Neural crest cell (in vitro differentiated cells): ENCODE measurements at regions not wholly inside any gene's neighbourhood (a gene's known extent, or its start where the extent isn't known, plus 50 kb on each side); places are given as distances from the start of the nearest gene placed in this dataset.

ENCODE experiments used
- DNase-seq: peaks from one replicate; pipeline ENCODE4 v3.0.0; 2021; ENCODE audit warnings: low read depth, mixed read lengths, low spot score
- H3K27ac Mint-ChIP-seq: one replicate; pipeline ENCODE4 v1.8.0; 2021; ENCODE audit warnings: mild to moderate bottlenecking, mixed read lengths; ENCODE audit not compliant: unreplicated experiment
- H3K27me3 Mint-ChIP-seq: 2 replicates; pipeline ENCODE4 v1.8.0; 2021; ENCODE audit warnings: low read depth, mild to moderate bottlenecking, mixed read lengths
- H3K36me3 Mint-ChIP-seq: 2 replicates; pipeline ENCODE4 v1.8.0; 2021; ENCODE audit warnings: low read depth, mild to moderate bottlenecking, mixed read lengths
- H3K4me1 Mint-ChIP-seq: 2 replicates; pipeline ENCODE4 v1.8.0; 2021; ENCODE audit warnings: mixed read lengths
- H3K4me3 Mint-ChIP-seq: one replicate; pipeline ENCODE4 v1.8.0; 2021; ENCODE audit warnings: mild to moderate bottlenecking, mixed read lengths
- H3K9me3 Mint-ChIP-seq: 2 replicates; pipeline ENCODE4 v1.8.0; 2021; ENCODE audit warnings: mixed read lengths
- CTCF ChIP-seq: fragments of 200-600 bp; sonication (generic); conservative IDR thresholded peaks from 2 replicates; pipeline ENCODE4 v1.5.0; 2021; ENCODE audit warnings: antibody characterized with exemption, mild to moderate bottlenecking

GRCh38 chr14:53896726-53897125, 59.9 kb downstream of the BMP4 start:
- Mint-ChIP-seq H3K27ac (no peak overlapping the region), H3K9me3 (no peaks in the 10 kb centered on the region), H3K36me3 (no peaks in the 10 kb centered on the region), H3K4me1 (no peaks in the 10 kb centered on the region), H3K4me3 (no peak overlapping the region), H3K27me3 (no peaks in the 10 kb centered on the region)
- no peak for TF ChIP-seq CTCF
- DNase-seq: no peak

DNA sequence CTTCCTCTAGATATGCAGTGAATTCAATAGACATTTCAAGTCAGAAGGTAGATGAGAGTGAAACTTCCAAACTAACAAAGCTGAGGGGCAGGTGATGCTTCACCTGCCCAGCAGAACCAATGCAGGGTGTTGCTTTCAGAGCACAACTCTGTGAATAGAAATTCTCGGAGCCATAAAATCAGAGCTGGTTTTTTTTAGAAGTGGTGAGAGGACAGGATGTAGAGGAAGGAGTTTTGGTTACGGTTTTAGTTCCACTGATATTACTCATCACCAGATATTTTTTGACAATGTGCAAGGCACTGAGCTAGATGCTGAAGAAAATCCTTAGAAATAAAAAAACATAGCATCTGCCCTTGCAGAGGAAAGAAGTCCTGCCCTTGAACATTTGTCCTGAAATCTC, 62.2 kb downstream of the BMP4 start:
- Mint-ChIP-seq H3K4me3 (no peak overlapping the region), H3K9me3 (no peaks in the 10 kb centered on the region), H3K4me1 (no peaks in the 10 kb centered on the region), H3K27me3 (peaks cover 2% of the 10 kb centered on the region), H3K27ac (no peak overlapping the region), H3K36me3 (no peaks in the 10 kb centered on the region)
- no peak for DNase-seq
- no peak for TF ChIP-seq CTCF

GRCh38 chr14:53893374-53893773, 63.3 kb downstream of the BMP4 start:
- Mint-ChIP-seq H3K27ac (no peak overlapping the region), H3K36me3 (no peaks in the 10 kb centered on the region)
- no peak for DNase-seq

DNA sequence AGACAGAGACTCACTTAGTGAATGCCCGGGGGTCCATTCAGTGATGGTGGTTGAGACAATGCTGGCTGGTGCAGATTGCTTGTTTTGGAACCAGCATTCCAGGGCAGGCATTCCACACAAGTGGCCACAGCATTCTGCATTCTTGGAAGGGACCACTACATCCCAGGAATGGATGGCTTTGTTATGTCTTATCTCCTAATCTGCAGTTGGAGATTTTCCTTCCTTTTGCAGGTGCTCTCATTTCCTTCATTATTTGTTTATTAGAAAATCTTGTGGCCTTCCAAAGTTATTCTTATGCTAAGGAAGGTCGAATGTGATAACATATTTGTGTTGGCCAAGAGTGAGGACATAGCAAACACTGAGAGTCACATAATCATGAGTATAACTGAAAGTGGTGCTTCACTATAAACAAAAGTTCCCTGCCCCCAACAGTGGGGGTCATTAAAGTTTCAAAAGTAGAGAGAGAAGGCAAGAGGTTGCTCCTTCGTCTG, 66.0 kb downstream of the BMP4 start:
- H3K27me3 Mint-ChIP-seq: peaks cover 2% of the 10 kb centered on the region
- H3K9me3 Mint-ChIP-seq: no peaks in the 10 kb centered on the region
- no peak for TF ChIP-seq CTCF
- DNase-seq: no peak
- H3K36me3 Mint-ChIP-seq: no peaks in the 10 kb centered on the region
- H3K27ac Mint-ChIP-seq: no peak overlapping the region
- no peak overlapping the region for H3K4me3 Mint-ChIP-seq
- H3K4me1 Mint-ChIP-seq: peaks cover under 1% of the 10 kb centered on the region

More at GRCh38 chr14:53893374-53893773, 63.3 kb downstream of the BMP4 start:
- Mint-ChIP-seq H3K27me3 (peaks cover 2% of the 10 kb centered on the region), H3K4me3 (no peak overlapping the region), H3K4me1 (no peaks in the 10 kb centered on the region), H3K9me3 (no peaks in the 10 kb centered on the region)
- no peak for TF ChIP-seq CTCF

GRCh38 chr14:53888535-53889386, 67.9 kb downstream of the BMP4 start:
- Mint-ChIP-seq H3K9me3 (no peaks in the 10 kb centered on the region), H3K4me3 (no peak overlapping the region), H3K4me1 (peaks cover 6% of the 10 kb centered on the region), H3K27me3 (peaks cover 2% of the 10 kb centered on the region), H3K27ac (no peak overlapping the region), H3K36me3 (no peaks in the 10 kb centered on the region)
- DNase-seq: no peak
- no peak for TF ChIP-seq CTCF
